Gastroesophageal sphincter (tissue), 4 donors: ENCODE measurements at regions not wholly inside any gene's neighbourhood (a gene's known extent, or its start where the extent isn't known, plus 50 kb on each side); places are given as distances from the start of the nearest gene placed in this dataset.

Experiments used
- ATAC-seq: fragments of 150-250 bp; one replicate; pipeline ENCODE4 v1.9.1; 2016; ENCODE audit warnings: mild to moderate bottlenecking, moderate library complexity
- H3K27ac ChIP-seq, 4 donors: fragments of 200-600 bp; sonication (generic) in 3 of 4; 1 replicate in 3 of 4; 2 replicates in 1 of 4; pipeline ENCODE4 v1.5.1; 2016 to 2019
- H3K27me3 ChIP-seq: fragments of 200-600 bp; sonication (generic); one replicate; pipeline ENCODE4 v1.5.1; 2019
- H3K36me3 ChIP-seq, 2 donors: fragments of 200-600 bp; sonication (generic); one replicate each; pipeline ENCODE4 v1.5.1; 2019; ENCODE audit warnings: control low read depth in 1 of 2
- H3K4me1 ChIP-seq, 3 donors: fragments of 200-600 bp; sonication (generic); 1 replicate in 2 of 3; 2 replicates in 1 of 3; pipeline ENCODE4 v1.5.1; 2016 to 2019; ENCODE audit warnings: control low read depth in 2 of 3
- H3K4me3 ChIP-seq, 2 donors: fragments of 200-600 bp; sonication (generic); one replicate each; pipeline ENCODE4 v1.5.1; 2019; ENCODE audit warnings: mild to moderate bottlenecking in 1 of 2, moderate library complexity in 1 of 2
- H3K9me3 ChIP-seq, 3 donors: fragments of 200-600 bp; sonication (generic); one replicate each; pipeline ENCODE4 v1.5.1; 2017 to 2019; ENCODE audit warnings: control low read depth in 2 of 3
- EP300 ChIP-seq: sonication (generic); formaldehyde crosslinking; IDR thresholded peaks from one replicate; pipeline ENCODE4 v1.6.1; 2017; ENCODE audit warnings: antibody characterized with exemption, mild to moderate bottlenecking
- POLR2A ChIP-seq, 2 donors: fragments of 450-650 bp; IDR thresholded peaks; one replicate each; pipeline ENCODE4 v1.6.1; 2017; ENCODE audit warnings: antibody characterized with exemption in 2 of 2, mild to moderate bottlenecking in 2 of 2, moderate library complexity in 1 of 2
- POLR2AphosphoS5 ChIP-seq: sonication (generic); formaldehyde crosslinking; IDR thresholded peaks from one replicate; pipeline ENCODE4 v1.6.1; 2017; ENCODE audit warnings: antibody characterized with exemption
- WGBS, 2 donors: methylation state at CpG; one replicate each; pipeline ENCODE4 v1.1.5; 2018; ENCODE audit warnings: low coverage in 1 of 2; 5-methylcytosine and 5-hydroxymethylcytosine counted together
- TF ChIP-seq, protein P1 (sequence below), 4 experiments: fragments of 200-600 bp in 2 of 4; fragments of 450-650 bp in 2 of 4; sonication (generic) in 1 of 4; IDR thresholded peaks; one replicate each; pipeline ENCODE4 v1.5.1; 2017 to 2019; ENCODE audit warnings: antibody characterized with exemption in 4 of 4, mild to moderate bottlenecking in 2 of 4, moderate library complexity in 2 of 4

DNA sequence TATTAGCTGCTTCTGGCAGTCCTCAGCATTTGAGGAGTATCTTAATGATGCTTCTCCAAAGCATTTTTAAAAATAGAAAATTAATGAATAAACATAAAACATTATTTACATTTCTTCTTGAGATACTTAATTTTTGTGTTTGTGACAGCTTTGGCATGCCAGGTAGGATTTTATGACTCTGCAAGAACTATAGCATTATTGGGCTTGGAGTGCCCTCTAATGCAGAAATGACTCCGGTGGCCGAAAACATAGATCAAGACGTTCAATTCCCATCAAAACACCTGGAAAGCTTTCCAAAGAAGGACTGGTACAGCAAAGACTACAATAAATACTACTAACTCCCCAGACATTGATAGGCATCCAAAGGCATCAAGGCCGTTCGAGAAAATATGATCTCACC lies 366.4 kb upstream of the CXADR start:
- Histone ChIP-seq H3K36me3 (no peaks in the 10 kb centered on the region), H3K4me3 (no peak overlapping the region), H3K27ac (no peak overlapping the region), H3K4me1 (no peaks in the 10 kb centered on the region), H3K27me3 (no peaks in the 10 kb centered on the region), H3K9me3 (no peaks in the 10 kb centered on the region)
- ATAC-seq: no peak
- 69 to 80% methylated on average over 4 to 5 of the region's 5 CpGs for whole genome bisulfite sequencing, 2 donors
- TF ChIP-seq POLR2AphosphoS5 (no peak), EP300 (no peak), POLR2A (IDR thresholded peaks at IDR 0.05) (no peak)
- TF ChIP-seq, protein P1, sequence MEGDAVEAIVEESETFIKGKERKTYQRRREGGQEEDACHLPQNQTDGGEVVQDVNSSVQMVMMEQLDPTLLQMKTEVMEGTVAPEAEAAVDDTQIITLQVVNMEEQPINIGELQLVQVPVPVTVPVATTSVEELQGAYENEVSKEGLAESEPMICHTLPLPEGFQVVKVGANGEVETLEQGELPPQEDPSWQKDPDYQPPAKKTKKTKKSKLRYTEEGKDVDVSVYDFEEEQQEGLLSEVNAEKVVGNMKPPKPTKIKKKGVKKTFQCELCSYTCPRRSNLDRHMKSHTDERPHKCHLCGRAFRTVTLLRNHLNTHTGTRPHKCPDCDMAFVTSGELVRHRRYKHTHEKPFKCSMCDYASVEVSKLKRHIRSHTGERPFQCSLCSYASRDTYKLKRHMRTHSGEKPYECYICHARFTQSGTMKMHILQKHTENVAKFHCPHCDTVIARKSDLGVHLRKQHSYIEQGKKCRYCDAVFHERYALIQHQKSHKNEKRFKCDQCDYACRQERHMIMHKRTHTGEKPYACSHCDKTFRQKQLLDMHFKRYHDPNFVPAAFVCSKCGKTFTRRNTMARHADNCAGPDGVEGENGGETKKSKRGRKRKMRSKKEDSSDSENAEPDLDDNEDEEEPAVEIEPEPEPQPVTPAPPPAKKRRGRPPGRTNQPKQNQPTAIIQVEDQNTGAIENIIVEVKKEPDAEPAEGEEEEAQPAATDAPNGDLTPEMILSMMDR (IDR thresholded peaks at IDR 0.05): no peak

DNA sequence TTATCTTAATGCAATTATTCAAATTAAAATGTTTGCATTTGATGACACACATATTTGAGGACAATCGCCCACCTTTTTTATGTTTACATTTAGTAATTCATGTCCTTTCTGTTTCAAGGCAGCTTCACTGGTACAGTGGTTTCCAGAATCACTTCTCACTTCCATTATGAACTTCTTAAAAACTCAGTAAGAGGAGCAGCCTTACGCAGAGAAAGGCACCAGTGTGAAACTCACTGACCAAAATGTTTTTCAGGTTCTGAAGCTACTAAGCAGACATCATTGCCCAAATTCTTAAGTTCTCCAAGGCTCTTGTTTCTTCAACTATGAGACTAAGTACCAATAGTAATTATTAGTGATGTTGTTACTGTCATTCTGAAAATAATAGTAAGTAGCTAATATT lies 353.1 kb upstream of the CXADR start:
- 27% methylated on average over 2 of the region's 2 CpGs for WGBS, 2 donors
- ATAC-seq: no peak
- Histone ChIP-seq H3K27me3 (no peaks in the 10 kb centered on the region), H3K4me1 (peaks cover 0 to 7% (median 0%) of the 10 kb centered on the region in 3 donors), H3K4me3 (no peak overlapping the region), H3K9me3 (no peaks in the 10 kb centered on the region), H3K27ac (no peak overlapping the region), H3K36me3 (no peaks in the 10 kb centered on the region)
- no peak for TF ChIP-seq EP300

DNA sequence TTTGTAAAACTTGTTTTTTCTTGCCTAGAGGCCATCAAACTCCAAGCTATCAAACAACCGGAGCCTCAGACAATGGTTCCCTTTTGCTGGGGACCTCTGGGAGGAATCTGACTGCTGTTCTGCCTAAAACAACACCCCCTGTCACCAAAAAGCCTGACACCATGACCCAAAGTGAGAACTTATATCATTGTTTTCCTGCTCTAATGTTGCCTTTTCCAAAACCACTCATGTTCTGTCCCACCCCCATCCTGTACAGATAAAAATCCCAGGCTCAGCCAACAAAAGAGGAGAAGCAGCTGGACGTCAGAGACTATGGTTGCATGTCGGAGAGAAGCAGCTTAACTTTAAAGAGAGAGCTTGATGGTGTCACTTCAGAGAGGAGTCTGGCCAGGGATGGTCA lies 327.2 kb upstream of the CXADR start:
- Histone ChIP-seq H3K9me3 (peaks cover 0 to 6% (median 0%) of the 10 kb centered on the region in 3 donors), H3K4me1 (no peaks in the 10 kb centered on the region), H3K27me3 (no peaks in the 10 kb centered on the region), H3K36me3 (no peaks in the 10 kb centered on the region), H3K27ac (no peak overlapping the region), H3K4me3 (no peak overlapping the region)
- no peak for ATAC-seq
- WGBS, 2 donors: 59 to 93% methylated on average over 3 of the region's 3 CpGs
- no peak for TF ChIP-seq POLR2A (IDR thresholded peaks at IDR 0.05)
- TF ChIP-seq EP300: no peak
- TF ChIP-seq, protein P1 (IDR thresholded peaks at IDR 0.05): no peak
- TF ChIP-seq POLR2AphosphoS5: no peak

DNA sequence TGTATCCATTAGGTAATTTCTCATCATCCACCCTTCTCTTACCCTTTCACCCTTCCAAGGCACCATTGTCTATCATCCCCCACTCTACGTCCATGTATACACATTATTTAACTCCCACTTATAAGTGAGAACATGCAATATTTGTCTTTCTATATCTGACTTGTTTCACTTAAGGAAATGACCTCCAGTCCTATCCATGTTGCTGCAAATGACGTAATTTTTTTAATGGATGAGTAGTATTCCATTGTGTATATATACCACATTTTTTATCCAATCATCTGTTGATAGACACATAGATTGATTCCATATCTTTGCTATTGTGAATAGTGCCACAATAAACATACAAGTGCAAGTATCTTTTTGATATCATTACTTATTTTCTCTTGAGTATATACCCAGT lies 322.9 kb upstream of the CXADR start:
- 83 to 87% methylated on average over 2 of the region's 2 CpGs for WGBS, 2 donors
- no peak for TF ChIP-seq POLR2AphosphoS5
- TF ChIP-seq, protein P1 (IDR thresholded peaks at IDR 0.05): no peak
- TF ChIP-seq EP300: no peak
- no peak for TF ChIP-seq POLR2A (IDR thresholded peaks at IDR 0.05)
- H3K9me3 ChIP-seq: peaks cover 0 to 18% (median 0%) of the 10 kb centered on the region in 3 donors

DNA sequence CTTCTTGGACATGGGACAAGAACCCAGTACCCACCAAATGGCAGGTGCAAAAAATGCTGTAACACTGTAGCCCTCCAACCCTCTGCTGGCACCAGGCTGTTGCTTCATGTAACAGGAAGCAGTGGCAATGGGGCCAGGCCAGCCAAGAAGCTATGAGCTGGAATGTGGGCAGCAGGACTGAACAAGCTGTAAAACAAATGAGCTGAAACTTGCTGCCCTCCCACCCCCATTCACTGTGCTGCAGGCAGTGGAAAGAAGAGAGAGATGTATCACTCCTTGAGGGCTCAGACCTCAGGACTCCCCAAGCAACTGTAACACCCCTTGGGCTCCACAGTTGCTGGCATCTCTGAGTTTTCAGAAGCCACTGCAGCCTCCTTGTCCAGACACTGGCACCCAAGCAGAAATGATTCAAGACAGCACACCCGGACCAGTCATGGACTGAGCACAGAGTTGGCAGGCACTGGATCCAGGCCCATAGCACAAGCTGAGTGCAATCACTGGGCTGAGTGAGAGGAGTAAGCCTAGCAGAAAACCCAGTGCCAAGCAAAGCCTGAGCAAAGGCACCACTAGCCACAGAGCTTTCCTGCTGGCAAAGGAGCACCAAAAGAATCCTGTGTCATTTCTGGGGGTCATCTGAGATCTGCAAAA lies 321.4 kb upstream of the CXADR start:
- Histone ChIP-seq H3K27me3 (no peaks in the 10 kb centered on the region), H3K27ac (no peak overlapping the region)
- WGBS, 2 donors: no CpG with 5 or more reads among the region's 1 CpG

More for the DNA sequence above, 322.9 kb upstream of the CXADR start:
- Histone ChIP-seq H3K4me3 (no peak overlapping the region), H3K27ac (no peak overlapping the region), H3K27me3 (no peaks in the 10 kb centered on the region), H3K36me3 (no peaks in the 10 kb centered on the region), H3K4me1 (peaks cover 0 to under 1% (median 0%) of the 10 kb centered on the region in 3 donors)
- ATAC-seq: no peak

More for the DNA sequence above, 321.4 kb upstream of the CXADR start:
- Histone ChIP-seq H3K4me1 (peaks cover 0 to 15% (median 0%) of the 10 kb centered on the region in 3 donors), H3K4me3 (no peak overlapping the region), H3K9me3 (peaks cover 0 to 12% (median 0%) of the 10 kb centered on the region in 3 donors), H3K36me3 (no peaks in the 10 kb centered on the region)
- no peak for TF ChIP-seq POLR2A (IDR thresholded peaks at IDR 0.05)
- TF ChIP-seq EP300: no peak
- TF ChIP-seq POLR2AphosphoS5: no peak
- TF ChIP-seq, protein P1 (IDR thresholded peaks at IDR 0.05): no peak
- ATAC-seq: no peak
